LNCAP (cell line): ENCODE measurements at regions not wholly inside any gene's neighbourhood (a gene's known extent, or its start where the extent isn't known, plus 50 kb on each side); places are given as distances from the start of the nearest gene placed in this dataset.

Experiments
- TF ChIP-seq, protein P1 (sequence below): fragments of 450-650 bp; IDR thresholded peaks from 2 replicates; pipeline ENCODE4 v1.5.1; 2017; ENCODE audit warnings: mild to moderate bottlenecking

GRCh38 chr9:687994-688393 lies 153.5 kb upstream of the DMRT1 start:
- TF ChIP-seq, protein P1, sequence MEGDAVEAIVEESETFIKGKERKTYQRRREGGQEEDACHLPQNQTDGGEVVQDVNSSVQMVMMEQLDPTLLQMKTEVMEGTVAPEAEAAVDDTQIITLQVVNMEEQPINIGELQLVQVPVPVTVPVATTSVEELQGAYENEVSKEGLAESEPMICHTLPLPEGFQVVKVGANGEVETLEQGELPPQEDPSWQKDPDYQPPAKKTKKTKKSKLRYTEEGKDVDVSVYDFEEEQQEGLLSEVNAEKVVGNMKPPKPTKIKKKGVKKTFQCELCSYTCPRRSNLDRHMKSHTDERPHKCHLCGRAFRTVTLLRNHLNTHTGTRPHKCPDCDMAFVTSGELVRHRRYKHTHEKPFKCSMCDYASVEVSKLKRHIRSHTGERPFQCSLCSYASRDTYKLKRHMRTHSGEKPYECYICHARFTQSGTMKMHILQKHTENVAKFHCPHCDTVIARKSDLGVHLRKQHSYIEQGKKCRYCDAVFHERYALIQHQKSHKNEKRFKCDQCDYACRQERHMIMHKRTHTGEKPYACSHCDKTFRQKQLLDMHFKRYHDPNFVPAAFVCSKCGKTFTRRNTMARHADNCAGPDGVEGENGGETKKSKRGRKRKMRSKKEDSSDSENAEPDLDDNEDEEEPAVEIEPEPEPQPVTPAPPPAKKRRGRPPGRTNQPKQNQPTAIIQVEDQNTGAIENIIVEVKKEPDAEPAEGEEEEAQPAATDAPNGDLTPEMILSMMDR, result no peak

GRCh38 chr9:690517-691111 lies 150.9 kb upstream of the DMRT1 start:
- TF ChIP-seq, protein P1, result no peak

DNA sequence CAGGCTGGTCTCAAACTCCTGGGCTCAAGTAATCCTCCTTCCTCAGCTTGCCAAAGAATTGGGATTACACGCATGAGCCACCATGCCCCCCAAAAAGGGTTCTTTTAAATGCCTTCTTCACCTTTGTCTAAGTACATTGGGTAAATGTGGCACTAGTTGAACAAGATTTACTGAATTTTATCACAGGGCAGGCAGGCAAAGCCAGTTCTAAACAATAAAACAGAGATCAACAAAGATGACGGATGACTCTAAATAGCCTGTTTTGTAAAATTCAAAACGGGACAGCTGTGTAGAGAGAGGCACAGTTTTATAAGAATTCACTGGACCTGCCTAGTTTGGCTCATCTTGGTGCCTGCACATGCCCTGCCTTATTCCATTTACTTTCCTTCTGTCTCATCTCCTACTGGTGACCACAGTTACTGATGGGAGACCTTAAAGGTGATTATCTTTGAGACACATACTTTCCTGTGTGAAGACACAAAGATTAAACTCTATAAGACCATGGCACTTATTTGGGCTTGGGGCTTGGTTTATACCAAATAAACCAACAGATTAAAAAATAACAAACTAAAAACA lies 149.6 kb upstream of the DMRT1 start:
- TF ChIP-seq, protein P1, result no peak

- TF ChIP-seq, protein P1, result no peak
Observed at GRCh38 chr9:692636-693129, 148.8 kb upstream of the DMRT1 start.

- TF ChIP-seq, protein P1, result no peak
Observed at GRCh38 chr9:693201-694091, 148.1 kb upstream of the DMRT1 start.

- TF ChIP-seq, protein P1, result no peak
Observed at GRCh38 chr9:694092-694402, 147.4 kb upstream of the DMRT1 start.

DNA sequence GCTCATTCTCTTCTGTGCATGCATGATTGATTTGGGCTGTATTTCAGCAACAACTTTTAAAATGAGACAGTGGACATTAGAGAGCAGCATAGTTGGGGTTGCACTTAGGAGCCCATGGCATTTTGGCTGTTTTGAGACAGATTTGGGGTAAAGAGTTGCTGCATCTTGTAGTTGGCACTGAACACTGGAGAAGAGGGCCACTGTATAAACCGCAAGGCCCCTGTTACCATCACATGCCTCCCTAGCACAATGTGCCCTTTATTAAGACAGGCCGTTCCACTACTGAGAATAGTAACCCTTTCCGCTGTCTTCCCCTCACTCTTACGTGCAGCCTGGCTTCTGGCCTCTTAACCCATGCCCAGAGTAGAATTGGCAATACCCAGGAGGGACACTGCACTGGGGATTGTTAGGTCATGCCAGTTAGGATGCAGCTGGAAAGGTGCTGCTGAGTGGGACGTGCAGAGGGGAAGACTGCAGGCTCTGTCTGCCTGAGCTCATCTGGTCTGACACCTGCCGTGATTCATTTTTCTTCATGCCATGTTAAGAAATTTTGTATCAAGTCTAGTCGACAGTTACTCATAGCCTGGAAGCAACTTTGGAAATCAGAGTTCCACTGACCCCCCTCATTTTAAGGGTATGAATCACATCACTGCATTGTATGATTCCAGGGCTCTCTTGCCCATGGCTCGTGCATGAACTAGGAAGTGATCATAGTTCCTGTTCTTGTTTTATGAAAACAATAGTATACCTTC lies 146.9 kb upstream of the DMRT1 start:
- TF ChIP-seq, protein P1, result no peak
